HUDEP-2 (cell line): ENCODE measurements at regions not wholly inside any gene's neighbourhood (a gene's known extent, or its start where the extent isn't known, plus 50 kb on each side); places are given as distances from the start of the nearest gene placed in this dataset.
"Not testable (repeated sequence)": the region's sequence is repeated elsewhere in the genome, so short reads cannot be mapped to it uniquely, and the experiment has no call there.

Source experiments
- DNase-seq, 76 experiments: peaks; one replicate each; lab custom pipeline; 2025; ENCODE audit not compliant: unreplicated experiment in 76 of 76; lab: John Stamatoyannopoulos, UW

GRCh38 chr5:43837091-43837490, 234.1 kb downstream of the NNT start:
- no peak for DNase-seq

GRCh38 chr5:43833961-43834360, 231.0 kb downstream of the NNT start:
- no peak for DNase-seq

GRCh38 chr5:43824325-43824964, 221.5 kb downstream of the NNT start:
- DNase-seq = not testable (repeated sequence)

GRCh38 chr5:43818394-43818793, 215.4 kb downstream of the NNT start:
- not testable (repeated sequence) for DNase-seq

- no peak for DNase-seq
These were observed 212.5 kb downstream of the NNT start for GRCh38 chr5:43815497-43815896.

- no peak for DNase-seq
These were observed 201.7 kb downstream of the NNT start for GRCh38 chr5:43804723-43805122.

- DNase-seq = no peak
These were observed 201.1 kb downstream of the NNT start for GRCh38 chr5:43804041-43804440.

GRCh38 chr5:43802651-43803050, 199.7 kb downstream of the NNT start:
- no peak for DNase-seq

- no peak for DNase-seq
These were observed 199.1 kb downstream of the NNT start for GRCh38 chr5:43802119-43802518.

- DNase-seq = no peak
These were observed 195.8 kb downstream of the NNT start for GRCh38 chr5:43798740-43799139.

GRCh38 chr5:43791880-43792279, 188.9 kb downstream of the NNT start:
- DNase-seq = not testable (repeated sequence)

- DNase-seq = no peak
These were observed 182.2 kb downstream of the NNT start for GRCh38 chr5:43785198-43785597.

- DNase-seq = no peak
These were observed 177.6 kb downstream of the NNT start for GRCh38 chr5:43780586-43780985.

- DNase-seq = no peak
These were observed 172.0 kb downstream of the NNT start for GRCh38 chr5:43774881-43775399.

GRCh38 chr5:43773478-43773844, 170.5 kb downstream of the NNT start:
- DNase-seq = peak in 1 of 76 experiments; percentile 17

- DNase-seq = peak in 44 of 76 experiments; percentile 1 to 87 (median 52)
These were observed 169.9 kb downstream of the NNT start for GRCh38 chr5:43772764-43773477.

- no peak for DNase-seq
These were observed 169.4 kb downstream of the NNT start for GRCh38 chr5:43772458-43772763.

GRCh38 chr5:43771611-43772031, 168.6 kb downstream of the NNT start:
- no peak for DNase-seq

- no peak for DNase-seq
These were observed 166.8 kb downstream of the NNT start for GRCh38 chr5:43769571-43770355.
